Heart left ventricle (tissue), 13 donors: ENCODE measurements at regions not wholly inside any gene's neighbourhood (a gene's known extent, or its start where the extent isn't known, plus 50 kb on each side); places are given as distances from the start of the nearest gene placed in this dataset.

Experiments used
- POLR2A ChIP-seq, 2 donors: fragments of 450-650 bp; IDR thresholded peaks; one replicate each; pipeline ENCODE4 v1.6.1; 2017; ENCODE audit warnings: antibody characterized with exemption in 2 of 2, mild to moderate bottlenecking in 2 of 2, moderate library complexity in 2 of 2
- TF ChIP-seq, protein P1 (sequence below), 12 donors: fragments of 200-600 bp; sonication (generic) in 4 of 12; IDR thresholded peaks; one replicate each; pipeline versions ENCODE4 v1.5.0 to v1.8.0; 2018 to 2022; ENCODE audit warnings: antibody characterized with exemption in 12 of 12, mild to moderate bottlenecking in 5 of 12
- donor health status: ischemic (EF 13 %, LVEDD 7.1; RV severe dilation, severe dysfunction).
- donor health status: DM: no; HTN: yes; CAD: no.
- donor health status: DM: no; HTN: no; CAD: no.
- donor health status: ischemic (EF 25% LVEDD 6.9; RV normal size, moderate dysfunction).
- donor health status: ischemic (EF 25% LVEDD 5.7; RV mildly dilated, moderate dysfunction).
- donor health status: ischemic (EF 35%, LVEDD 5.7; RV mildly dilated, moderate dysfunction).
- donor health status: nonischemic (EF 11% LVEDD 7.7; RV severe dilation, severe dysfunction).
- donor health status: DM: yes; HTN: yes; CAD: no.
- donor health status: PGD.
- donor health status: ischemic (EF 29% LVEDD 5.4; RV normal size, mild dysfunction).
- donor health status: nonischemic (EF 23%, LVEDD 6.1; RV moderate dilation, normal function).

GRCh38 chr4:171035909-171036308 is 777.3 kb upstream of the GALNTL6 start:
- TF ChIP-seq, protein P1, sequence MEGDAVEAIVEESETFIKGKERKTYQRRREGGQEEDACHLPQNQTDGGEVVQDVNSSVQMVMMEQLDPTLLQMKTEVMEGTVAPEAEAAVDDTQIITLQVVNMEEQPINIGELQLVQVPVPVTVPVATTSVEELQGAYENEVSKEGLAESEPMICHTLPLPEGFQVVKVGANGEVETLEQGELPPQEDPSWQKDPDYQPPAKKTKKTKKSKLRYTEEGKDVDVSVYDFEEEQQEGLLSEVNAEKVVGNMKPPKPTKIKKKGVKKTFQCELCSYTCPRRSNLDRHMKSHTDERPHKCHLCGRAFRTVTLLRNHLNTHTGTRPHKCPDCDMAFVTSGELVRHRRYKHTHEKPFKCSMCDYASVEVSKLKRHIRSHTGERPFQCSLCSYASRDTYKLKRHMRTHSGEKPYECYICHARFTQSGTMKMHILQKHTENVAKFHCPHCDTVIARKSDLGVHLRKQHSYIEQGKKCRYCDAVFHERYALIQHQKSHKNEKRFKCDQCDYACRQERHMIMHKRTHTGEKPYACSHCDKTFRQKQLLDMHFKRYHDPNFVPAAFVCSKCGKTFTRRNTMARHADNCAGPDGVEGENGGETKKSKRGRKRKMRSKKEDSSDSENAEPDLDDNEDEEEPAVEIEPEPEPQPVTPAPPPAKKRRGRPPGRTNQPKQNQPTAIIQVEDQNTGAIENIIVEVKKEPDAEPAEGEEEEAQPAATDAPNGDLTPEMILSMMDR (IDR thresholded peaks at IDR 0.05): no peak
- no peak for TF ChIP-seq POLR2A (IDR thresholded peaks at IDR 0.05)
